HT-29 (cell line): ENCODE measurements at regions not wholly inside any gene's neighbourhood (a gene's known extent, or its start where the extent isn't known, plus 50 kb on each side); places are given as distances from the start of the nearest gene placed in this dataset.
"Not testable (repeated sequence)": the region's sequence is repeated elsewhere in the genome, so short reads cannot be mapped to it uniquely, and the experiment has no call there.

ENCODE experiments used
- DNase-seq: peaks from one replicate; pipeline ENCODE4 v3.0.0-alpha.2; 2015; ENCODE audit warnings: low spot score

DNA sequence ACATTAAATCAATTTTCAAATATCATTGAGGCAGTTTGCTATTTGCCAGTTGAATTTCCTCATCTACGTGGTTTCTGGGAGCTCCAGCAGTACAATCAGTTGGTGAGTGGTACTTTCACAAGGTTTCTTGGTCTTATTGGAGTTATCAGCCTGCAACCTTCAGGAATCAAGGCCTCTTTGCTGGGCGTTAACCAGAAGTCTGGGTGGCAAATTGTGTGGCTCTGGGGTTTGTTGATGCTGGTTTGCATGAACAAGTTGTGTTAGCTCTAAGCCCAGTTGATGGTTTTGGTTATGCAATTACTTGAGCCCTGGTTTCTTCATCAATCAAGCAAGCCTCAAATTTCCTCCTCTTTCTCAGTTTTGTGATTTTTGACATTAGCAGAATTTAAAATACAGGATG, 152.9 kb upstream of the ANKRD55 start:
- DNase-seq = no peak

DNA sequence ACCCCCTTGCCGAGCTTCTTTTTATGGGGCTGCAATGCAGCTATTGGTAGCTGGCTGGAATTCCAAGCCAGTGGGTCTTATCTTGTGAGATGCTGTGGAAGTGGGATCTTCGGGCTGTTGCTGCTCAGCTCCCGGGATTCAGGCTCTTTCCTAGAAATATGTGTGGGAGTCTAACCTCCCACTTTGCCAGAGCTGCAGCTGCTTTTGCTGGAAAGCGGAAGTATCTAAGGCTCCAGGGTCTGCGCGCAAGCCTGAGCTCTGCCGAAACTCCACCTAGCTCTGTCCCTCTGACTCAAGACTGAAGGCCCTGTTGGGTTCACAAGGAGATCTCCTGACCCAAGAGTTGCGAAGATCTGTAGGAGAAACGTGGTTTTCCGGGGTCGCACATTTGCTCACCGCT, 151.1 kb upstream of the ANKRD55 start:
- no peak for DNase-seq

DNA sequence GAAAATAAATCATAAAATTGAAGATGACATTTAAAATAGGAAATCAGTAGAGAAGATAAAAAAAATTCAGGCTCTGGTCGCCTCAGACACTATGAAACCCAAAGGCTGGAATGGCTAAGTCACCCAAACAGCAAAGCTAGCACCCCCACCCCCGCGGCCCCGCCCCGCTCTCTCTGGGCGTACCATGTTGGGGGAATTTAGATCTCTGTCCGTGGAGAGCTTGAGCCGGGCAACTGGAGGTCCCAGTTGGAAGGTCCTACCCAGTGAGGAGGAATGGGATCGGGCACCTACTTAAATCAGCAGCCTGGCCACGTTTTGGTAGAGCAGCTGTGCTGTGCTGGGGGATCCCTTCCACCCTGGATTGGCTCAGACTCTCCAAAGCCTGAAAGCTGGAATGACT, 150.6 kb upstream of the ANKRD55 start:
- no peak for DNase-seq

DNA sequence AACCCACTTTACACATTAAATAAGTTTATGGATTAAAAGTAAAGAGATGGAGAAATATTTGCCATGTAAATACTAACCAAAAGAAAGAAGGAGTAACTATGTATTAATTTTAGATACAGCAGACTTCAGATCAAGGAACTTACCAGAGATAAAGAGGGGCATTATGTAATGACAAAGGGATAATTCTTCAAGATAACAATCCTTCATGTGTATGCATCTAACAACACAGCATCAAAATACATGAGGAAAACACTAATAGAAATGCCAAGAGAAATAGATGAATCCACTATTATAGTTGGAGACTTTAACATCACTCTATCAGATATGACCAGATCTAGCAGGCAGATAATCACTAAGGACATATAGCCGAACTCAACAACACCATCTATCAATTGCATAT, 149.8 kb upstream of the ANKRD55 start:
- DNase-seq = no peak

DNA sequence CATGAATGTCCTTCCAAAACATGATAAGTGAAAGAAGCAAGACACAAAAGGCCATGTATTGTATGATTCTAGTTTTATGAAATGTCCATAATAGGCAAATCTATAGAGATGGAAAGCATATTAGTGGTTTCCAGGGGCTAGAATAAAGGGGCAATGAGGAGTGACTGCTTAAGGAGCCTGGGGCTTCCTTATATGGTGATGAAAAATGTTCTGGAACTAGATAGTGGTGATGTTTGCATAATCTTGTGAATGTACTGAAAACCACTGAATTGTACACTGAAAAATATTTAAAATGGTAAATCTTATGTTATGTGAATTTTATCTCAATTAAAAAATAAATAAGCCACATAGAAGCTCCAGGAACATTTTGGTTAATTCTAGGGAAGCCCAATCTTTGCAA, 144.4 kb upstream of the ANKRD55 start:
- no peak for DNase-seq

DNA sequence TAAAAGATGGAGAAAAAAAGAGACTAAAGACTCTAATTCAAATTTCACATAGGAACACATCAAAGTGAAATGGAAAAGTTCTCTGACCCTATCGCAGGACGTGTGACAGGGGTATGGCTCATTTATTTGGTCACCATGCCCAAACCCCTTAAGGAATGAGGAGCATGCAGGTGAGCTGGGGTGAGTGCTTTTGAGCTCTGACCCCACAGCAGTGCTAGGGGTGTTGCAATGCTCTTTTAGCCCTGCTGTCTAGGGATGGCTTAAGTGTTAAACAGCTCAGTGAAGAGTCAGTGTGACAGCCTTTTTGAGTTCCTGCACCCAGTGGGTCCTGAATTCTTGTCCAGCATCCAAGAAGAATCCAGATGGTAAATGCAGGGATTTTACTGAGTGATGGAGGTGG, 143.0 kb upstream of the ANKRD55 start:
- no peak for DNase-seq

DNA sequence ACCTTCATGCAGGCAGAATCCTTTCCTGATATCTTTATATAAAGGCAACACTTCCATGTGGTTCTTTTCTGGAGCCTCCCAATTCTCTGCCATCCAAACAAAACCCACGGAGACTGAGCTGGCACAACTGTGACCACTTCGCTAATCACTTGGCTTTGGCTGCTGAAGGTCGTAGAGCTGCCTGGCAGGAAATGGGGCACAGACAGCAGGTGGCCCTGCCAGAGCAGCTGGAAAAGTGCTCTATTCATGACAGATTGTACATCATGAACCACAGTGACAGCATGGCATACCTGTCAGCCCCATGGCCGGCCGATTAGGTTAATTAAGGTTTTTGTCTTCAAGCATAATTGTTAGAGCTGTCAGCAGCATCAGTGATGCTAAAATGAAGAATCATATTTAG, 141.9 kb upstream of the ANKRD55 start:
- DNase-seq = no peak

DNA sequence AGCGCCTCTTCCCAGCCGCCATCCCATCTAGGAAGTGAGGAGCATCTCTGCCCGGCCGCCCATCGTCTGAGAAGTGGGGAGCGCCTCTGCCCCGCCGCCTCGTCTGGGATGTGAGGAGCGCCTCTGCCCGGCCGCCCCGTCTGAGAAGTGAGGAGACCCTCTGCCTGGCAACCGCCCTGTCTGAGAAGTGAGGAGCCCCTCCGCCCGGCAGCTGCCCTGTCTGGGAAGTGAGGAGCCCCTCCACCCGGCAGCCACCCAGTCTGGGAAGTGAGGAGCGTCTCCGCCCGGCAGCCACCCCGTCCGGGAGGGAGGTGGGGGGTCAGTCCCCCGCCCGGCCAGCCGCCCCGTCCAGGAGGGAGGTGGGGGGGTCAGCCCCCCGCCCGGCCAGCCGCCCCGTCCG, 139.4 kb upstream of the ANKRD55 start:
- not testable (repeated sequence) for DNase-seq

DNA sequence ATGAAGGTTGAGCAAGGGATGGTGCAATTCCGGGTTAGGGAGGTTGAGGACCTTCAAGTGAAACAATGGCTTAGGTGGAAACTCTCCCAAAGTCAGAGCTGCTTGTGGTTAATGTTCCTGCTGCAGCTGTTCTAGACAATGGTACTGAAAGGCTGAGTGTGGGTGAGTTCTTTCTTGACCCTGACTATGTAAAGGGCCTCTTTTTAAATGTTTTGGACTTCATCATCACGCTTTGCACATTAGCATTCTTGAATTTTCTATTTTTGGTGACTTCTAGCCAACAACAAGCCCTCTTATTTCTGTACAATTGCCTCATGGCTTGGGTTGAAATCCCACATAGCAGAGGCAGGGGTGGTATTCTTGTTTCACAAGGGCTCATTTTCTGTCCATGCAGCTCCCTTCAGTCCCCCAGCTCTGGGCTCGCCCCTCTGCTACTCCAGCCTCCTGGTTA, 136.3 kb upstream of the ANKRD55 start:
- DNase-seq = no peak

DNA sequence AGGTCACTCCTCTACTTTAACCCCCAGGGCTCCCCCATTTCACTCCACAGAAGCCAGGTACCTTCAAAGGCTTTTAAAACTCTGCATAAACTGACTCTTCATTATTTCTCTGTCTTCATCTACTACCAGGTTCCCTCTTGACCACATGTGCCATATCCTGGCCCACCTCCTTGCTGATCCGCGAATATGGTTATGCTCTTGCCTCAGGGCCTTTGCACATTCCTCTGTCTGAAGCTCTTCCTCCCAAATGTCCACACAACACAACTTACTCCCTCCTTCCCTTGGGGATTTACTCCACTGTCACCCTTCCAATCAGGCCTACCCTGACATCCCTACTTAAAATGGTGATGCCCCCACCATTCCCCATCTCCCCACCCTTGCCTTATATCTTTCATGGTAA, 134.6 kb upstream of the ANKRD55 start:
- no peak for DNase-seq

DNA sequence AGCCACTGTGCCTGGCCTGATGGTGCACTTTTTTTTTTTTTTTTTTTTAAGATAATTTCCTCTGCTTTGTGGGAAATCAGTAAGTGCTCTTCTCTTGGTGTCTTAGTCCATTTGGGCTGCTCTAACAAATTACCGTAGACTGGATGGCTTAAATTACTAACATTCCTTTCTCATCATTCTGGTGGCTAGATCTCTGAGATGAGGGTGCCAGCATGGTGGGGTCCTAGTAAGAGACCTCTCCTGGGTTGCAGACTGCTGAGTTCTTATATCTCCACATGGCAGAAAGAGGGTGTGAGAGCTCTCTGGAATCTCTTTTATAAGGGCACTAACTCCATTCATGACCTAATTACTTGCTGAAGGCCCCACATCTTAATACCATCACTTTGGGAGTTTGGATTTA, 133.9 kb upstream of the ANKRD55 start:
- no peak for DNase-seq

DNA sequence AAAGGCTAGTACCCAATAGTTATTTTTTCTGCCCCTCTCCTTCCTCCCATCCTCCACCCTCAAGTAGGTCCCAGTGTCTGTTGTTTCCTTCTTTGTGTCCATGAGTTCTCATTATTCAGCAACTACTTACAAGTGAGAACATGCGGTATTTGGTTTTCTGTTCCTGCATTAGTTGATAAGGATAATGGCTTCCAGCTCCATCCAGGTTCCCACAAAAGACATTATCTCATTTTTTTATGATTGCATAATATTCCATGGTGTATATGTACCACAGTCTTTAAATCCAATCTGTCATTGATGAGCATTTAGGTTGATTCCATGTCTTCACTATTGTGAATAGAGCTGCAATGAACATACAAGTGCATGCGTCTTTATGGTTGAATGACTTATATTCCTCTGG, 128.3 kb upstream of the ANKRD55 start:
- DNase-seq = no peak

DNA sequence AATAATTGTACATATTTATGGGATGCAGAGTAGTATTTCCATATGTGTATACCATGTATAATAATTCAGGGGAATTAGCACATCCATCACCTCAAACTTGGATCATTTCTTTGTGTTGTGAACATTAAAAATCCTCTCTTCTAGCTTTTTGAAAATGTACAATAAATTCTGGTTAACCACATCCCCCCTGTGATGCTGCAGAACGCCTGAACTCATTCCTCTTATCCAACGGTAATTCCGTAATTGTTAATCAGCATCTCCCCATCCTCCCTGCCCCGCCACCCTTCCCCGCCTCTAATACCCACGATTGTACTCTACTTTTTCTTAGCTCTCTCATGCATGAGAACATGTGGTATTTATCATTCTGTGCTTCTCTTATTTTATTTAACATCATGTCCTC, 127.7 kb upstream of the ANKRD55 start:
- no peak for DNase-seq

DNA sequence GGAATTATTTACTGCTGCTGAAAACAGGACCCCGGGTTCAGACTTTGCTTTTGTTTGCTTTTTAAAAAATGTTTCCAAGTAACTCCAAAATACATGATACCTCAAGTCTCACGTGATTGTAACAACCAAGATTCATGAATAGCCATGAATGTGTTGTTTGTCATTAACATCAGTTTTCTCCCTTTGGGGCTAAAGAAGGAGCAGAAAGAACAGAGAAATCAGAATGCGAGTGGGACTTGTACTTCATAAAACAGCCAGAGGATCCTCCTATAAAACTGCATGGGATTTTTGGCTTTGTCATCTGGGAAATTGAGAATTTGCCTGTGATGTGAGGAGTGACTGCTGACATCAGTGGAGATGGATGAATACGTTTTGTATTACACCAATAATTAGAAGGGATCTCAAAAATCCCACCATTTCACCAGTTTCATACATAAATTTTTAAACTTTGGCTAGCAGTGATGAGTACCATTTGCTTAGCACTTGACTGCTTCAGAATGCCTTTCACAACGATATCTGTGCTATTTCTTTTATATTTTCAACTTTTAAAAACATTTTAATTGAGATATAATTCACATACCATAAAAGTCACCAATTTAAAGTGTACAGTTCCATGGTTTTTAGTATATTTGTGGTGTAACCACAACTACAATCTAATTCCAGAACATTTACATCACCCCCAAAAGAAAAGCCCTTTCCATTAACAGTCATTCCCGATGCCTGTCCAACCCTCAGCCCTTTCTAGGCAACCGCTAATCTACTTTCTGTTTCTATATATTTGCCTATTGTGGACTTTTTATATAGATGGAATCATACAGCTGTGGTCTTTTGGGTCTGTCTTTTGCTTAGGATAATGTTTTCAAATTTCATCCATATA, 126.9 kb upstream of the ANKRD55 start:
- no peak for DNase-seq

DNA sequence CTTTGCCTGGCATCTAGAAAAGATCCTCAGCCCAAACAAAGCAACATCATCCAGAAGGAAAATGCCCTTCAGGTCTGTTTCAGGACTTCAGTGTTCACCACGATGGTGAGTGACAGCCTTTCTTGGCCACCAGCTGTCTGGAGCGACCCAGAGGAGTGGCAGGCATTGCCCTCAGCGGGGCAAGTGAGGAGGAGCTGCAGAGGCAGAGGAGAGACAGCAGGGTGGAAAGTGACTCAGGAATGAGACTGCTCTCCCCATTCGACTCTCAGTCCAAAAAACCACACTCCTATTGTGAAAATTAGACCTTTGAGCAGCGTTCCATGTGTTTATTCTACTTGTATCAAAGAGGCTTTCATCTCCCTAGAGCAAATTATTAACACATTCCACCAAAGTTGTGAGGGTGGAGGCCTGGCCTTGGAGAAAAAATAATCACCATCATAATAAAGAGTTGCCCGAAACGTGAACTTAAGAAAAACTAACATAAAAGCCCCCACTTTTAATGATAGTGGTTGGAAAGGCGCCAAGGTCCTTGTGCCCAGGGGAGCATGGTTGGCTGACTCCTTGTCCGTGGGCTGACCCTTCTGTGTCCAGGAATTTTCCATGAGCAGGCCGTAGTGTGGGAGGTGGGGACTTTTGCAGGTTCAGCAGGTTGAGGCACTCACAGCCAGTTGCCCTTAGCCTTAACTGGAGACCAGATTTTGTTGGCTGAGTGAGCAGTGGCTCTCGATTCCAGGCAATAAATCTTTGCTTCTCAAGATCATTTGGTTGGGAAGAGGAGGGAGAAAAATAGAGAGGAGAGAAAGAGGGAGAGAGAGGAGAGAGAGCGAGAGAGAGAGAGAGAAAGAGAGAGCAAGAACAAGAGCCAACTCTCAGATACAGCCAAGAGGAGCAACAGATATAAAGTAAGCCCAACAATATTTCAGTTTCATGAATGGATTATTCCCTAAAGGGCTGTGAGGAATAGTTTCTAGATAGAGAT, 125.9 kb upstream of the ANKRD55 start:
- peak; percentile 96 for DNase-seq

DNA sequence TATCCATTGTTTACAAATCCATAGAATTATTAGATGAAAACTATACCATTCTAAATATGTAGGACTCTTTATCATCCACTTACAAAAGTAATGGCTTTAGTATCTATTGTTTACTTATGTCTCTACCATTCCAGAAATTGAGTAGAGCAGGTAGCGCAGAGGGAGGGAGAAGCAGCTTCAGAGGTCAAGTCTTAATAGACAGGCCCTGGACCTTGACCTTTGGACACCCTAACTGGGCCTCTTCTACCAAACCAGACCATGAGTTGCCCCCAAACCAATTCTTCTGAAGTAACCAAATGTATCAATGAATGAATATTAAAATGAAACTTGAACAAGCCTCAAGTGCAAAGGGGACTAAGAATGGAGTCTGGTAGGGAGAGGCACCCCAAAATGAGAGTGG, 124.9 kb upstream of the ANKRD55 start:
- DNase-seq = peak; percentile 7

DNA sequence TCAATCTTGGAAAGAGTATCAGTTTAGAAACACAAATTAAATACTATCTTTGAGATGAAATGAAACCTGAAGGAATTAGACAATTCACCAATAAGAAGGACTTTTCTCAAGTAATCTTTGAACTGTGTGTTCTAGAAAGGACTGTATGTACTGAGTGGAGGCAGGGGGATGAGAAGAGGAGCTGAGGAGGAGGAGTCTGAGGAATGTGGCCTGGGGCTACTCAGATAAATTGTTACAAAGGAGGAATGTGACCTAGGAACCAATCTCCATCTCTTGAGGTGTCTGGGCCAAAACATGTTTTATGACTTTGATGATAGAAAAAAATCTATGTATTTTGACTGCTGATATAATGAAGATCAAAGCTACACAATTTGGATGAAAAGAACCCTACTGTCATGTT, 124.3 kb upstream of the ANKRD55 start:
- DNase-seq = peak; percentile 22

DNA sequence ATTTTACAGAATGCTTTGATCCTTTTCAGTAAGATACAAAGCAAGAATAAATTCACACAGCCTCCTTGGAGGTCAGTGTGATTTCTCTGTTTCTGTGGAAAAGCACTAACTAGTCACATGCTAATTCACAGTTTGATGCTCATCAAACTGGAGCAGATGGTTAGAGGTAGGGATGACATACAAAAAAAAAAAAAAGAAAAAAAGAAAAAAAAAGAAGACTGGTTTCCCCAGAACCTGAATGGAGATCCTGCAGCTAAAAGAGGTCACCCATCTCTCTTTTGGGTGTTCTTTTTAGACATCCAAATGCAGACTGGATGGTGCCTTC, 123.7 kb upstream of the ANKRD55 start:
- DNase-seq = no peak

DNA sequence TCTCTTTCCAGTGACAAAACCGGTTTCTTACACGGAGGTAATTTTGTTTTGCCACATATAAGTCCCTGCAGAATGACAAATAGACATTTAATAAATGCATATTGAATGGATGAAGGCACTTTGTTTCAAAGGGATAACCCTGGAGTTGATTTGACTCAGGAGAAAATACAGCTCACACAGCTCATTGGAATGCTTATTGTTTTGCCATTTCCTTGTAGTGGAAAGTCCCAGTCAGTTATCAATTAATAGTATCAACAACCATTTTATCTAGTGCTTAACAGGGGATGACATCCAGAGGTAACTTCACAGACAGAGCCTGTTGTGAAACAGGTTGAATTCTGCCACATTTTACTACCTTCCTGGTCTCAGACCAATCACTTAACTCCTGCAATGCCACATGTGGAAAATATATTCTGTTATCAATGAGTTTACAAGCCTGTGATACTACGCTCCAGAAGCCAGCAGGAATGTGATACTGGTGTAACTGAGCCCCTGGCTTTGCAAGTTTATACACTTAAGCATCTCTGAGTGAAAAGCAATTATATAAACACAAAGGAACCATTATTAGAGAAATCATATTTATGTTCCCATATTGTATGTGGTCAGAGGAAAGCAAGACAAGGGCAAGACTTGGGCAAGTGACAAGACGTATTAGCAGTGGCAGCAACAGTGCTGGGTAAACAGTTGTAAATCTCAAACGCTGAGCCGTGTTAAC, 123.1 kb upstream of the ANKRD55 start:
- peak; percentile 88 for DNase-seq

DNA sequence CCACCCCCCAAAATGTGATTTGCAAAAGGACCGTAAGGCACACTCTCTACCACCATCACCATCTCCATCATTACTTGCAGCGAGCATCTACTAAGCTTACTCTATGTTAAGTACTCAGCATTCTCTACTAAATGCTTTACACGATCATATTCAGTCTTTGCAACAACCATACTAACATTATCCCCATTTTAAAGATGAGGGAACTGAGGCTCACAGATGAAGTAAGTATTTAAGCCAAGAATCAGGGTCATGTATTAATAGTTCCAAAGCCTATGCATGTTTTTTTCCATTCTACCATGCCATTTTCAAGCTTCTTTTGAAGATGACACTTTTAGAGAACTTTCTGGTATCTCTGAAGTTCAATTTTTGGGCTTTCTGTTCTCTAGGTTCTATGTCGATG, 121.7 kb upstream of the ANKRD55 start:
- no peak for DNase-seq

DNA sequence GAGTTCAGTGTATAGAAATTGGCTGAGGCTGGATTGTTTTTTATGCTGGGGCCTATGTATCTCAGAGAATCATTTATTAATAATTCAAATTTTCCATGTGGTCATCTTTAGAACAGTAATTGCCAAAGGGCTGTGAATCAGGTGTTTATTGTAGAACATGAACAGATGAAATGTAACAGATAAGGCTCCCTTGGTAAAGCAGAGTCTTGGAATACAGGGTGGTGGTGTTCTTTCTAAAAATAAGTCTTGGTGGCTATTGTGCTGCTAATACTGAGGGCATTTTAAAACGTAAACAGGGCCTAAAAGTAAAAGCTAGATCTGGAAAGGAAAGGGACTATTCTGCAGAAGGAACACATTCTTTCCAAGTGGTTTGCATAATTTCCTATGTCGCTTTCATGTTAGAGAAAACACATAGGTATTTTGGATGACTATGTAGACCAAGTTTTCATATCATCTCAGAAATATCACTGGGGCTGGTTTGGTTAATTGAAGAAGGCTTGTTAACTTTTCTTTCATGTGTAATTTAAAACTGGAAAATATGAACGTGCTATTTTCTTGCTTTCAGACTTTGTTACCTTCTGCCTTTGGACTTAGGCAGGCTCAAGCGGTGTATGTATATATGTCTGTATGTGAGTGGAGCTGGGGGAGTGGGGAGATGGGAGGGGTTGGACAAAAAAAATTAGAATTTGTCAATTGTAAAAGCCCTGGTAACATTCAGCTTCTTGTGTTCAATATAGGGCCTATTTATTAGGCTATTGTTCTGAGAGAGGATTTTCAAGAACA, 119.9 kb upstream of the ANKRD55 start:
- no peak for DNase-seq
